GM18505 (cell line): ENCODE measurements at regions not wholly inside any gene's neighbourhood (a gene's known extent, or its start where the extent isn't known, plus 50 kb on each side); places are given as distances from the start of the nearest gene placed in this dataset.
"Not testable (repeated sequence)": the region's sequence is repeated elsewhere in the genome, so short reads cannot be mapped to it uniquely, and the experiment has no call there.

Experiments
- ATAC-seq: cut with Tn5 transposase; IDR thresholded peaks from one replicate; pipeline ENCODE4 v1.9.1; 2021; ENCODE audit not compliant: unreplicated experiment
- POLR2A ChIP-seq: IDR thresholded peaks from 4 replicates; pipeline ENCODE4 v1.6.1; 2011; ENCODE audit warnings: borderline replicate concordance; ENCODE audit not compliant: insufficient read depth, insufficient read length; ENCODE audit errors: extremely low read depth

DNA sequence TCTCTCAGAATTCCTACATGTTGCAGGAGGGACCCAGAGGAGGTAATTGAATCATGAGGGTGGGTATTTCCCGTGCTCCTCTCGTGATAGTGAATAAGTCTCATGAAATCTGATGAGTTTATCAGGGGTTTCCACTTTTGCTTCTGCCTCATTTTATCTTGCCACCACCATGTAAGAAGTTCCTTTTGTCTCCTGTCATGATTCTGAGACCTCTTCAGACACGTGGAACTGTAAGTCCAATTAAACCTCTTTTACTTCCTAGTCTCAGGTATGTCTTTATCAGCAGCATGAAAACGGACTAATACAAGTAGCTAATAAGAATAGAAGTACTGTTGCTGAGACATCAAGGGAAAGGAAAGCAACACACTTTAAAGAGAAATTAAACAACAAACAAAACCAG is 143.4 kb downstream of the CCDC71L start:
- no peak for ATAC-seq
- TF ChIP-seq POLR2A, result no peak

DNA sequence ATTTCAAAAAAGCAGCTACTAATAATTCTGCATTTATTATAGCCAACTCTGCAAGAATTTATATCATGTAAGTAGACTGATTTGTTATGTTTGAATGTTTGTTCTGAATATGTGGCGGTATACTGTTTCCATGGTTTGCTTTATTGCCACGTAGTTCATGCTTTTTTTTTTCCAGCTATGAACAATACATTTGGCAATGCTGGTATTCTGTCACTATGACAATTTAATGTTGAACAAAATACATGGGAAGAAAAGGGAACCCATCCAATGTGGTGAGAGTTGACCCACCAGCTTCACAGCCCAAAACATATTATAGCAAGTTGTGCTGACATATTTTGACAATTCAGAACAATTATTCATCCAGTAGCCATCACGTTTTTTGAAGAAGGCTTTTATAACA is 145.6 kb downstream of the CCDC71L start:
- no peak for ATAC-seq
- TF ChIP-seq POLR2A, result no peak

DNA sequence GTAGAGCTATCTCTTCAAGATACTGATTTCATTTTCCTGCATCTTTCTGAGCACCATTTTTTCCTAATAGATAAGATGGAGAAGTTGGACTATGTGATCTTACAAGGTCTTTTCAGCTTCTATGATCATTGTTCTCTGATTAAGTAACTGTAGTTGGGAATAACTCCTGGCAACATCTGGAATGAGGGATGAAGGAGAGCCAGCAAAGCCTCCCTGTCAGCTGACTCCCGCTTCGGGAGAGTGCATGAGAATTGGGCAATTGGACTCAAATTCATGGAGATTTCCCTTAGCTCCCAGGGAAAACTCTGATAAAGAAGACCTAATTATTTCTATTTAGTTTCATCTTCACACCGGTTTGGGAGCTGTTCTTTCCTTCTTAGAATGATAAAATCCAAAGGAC is 146.1 kb downstream of the CCDC71L start:
- no peak for ATAC-seq
- TF ChIP-seq POLR2A, result no peak

DNA sequence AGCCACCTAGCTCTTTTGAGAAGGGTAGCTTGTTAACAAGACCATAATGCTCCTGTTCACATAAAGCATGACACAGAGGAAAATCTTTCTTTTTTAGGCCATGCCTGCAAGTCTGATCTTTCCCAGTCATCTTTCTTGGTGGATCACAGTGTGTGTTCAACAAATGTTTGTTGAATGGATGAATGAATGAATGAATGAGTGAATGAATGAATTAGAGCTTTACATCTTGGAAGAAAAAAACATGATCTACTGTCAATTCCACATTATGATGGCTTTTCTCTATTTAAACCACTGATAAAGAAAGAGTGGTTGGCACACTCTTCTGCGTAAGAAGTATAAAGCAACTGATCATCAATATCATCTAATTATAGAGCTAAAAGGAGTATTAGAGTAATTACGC is 148.7 kb downstream of the CCDC71L start:
- ATAC-seq, result no peak
- no peak for TF ChIP-seq POLR2A

DNA sequence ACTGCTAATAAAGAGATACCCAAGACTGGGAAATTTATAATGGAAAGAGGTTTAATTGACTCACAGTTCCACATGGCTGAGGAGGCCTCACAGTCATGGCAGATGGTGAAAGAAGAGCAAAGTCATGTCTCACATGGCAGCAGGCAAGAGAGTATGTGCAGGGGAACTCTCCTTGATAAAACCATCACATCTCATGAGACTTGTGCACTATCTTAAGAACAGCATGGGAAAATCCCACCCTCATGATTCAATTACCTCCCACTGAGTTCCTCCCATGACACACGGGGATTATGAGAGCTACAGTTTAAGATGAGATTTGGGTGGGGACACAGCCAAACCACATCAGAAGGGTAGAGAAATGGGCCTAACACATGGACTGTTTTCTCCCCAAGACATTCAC is 156.3 kb downstream of the CCDC71L start:
- no peak for ATAC-seq
- no peak for TF ChIP-seq POLR2A

DNA sequence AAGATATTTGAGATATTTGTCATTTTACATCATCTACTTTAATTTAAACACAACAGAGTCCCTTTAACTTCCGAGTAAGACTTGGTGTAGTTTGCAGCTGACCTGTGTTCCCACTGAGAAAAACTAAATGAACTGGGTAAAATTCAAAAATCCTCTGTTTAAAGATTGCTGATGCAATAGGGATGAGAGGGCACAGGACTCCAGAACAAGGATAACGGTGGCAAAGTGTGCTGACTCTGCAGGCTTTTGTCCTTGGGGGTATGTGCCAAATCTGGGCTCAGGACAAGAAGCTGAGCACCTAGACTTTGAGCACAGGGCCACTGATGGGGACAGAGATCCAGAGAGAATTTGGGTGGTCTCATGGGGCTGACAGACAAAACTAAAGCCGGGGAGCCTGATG is 156.8 kb downstream of the CCDC71L start:
- TF ChIP-seq POLR2A, result no peak
- ATAC-seq, result no peak

DNA sequence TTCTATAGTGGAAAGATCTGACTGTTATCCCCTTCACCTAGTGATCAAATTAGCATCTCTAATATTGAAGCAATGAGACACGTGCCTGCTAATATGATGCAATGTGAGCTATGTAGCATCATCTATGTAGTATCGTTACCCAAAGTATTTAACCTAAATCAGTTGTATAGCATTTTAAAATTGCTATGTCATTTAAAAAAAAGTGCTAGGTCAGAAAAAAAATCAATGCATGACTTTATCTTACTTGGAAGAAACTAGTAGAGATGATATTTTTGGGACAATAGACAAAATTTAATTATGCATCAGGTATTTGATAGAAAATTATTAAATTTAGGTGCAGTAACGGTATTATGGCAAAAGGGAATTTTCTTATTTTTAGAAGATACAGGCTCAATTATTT is 157.3 kb downstream of the CCDC71L start:
- ATAC-seq, result no peak
- TF ChIP-seq POLR2A, result no peak

DNA sequence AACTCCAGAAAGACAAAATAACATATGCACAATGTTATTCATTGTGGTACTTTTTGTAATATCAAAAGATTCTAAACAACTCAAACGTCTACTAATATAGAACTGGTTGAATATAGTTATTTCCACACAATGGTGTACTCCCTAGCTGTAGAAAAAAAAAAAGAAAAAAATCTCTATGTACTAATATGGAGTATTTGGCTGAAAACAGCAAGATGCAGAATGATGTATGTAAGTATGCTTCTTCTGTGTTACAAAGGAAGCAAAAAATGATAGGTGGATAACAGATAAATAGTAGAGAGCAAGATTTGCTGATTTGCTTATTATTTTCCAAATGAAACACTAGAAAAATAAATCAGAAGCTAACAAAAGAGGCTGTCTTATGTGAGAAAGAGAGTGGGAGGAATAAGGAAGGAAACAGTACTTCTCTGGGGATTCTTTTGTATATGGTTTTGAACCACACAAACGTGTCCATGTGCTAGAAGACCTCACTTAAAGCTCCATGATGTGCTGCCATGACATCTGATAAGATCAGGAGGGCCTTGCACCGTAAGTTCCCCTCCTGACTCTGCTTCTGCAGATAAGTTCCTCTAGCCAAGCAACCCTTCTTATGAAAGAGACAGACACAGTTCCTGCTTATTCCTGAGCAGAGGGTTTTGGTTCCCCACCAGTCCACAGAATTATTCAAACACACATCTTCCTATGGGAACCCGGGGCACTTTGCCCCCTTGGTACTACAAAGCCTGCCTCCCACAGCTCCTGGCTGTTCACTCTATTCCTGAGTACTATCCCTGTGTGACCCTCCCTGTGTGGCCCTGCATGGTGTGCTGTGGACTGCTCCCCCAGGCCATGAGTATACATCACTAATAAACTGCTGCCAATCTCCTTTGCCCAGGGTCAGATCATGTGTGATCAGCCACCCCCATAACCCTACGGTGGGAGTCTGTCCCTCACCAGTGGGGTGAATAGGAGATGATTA is 159.1 kb downstream of the CCDC71L start:
- no peak for ATAC-seq
- no peak for TF ChIP-seq POLR2A

DNA sequence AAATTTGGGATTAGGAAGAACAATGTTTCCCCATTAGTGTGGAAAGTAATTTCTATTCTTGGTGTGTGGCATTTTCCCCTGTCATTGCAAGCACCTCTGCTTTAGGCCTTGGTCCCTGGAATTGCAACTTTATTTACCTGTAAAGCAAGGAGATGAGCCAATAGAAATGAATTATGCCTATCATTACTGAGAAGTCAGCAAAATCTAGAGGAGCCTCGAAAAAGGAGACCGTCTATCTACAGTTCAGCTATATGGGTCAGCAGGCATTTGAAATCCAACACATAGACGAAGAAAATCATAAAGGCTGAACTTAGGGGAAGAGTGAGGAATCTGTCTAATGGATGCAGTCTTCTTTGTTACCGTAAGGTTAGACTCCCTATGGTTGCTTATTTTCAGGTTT is 161.1 kb downstream of the CCDC71L start:
- no peak for TF ChIP-seq POLR2A
- ATAC-seq, result no peak

DNA sequence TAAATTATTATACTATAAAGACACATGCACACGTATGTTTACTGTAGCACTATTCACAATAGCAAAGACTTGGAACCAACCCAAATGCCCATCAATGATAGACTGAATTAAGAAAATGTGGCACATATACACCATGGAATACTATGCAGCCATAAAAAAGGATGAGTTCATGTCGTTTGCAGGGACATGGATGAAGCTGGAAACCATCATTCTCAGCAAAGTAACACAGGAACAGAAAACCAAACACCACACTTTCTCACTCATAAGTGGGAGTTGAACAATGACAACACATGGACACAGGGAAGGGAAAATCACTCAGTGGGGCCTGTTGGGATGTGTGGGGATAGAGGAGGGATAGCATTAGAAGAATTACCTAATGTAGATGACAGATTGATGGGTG is 163.0 kb downstream of the CCDC71L start:
- ATAC-seq, result not testable (repeated sequence)

DNA sequence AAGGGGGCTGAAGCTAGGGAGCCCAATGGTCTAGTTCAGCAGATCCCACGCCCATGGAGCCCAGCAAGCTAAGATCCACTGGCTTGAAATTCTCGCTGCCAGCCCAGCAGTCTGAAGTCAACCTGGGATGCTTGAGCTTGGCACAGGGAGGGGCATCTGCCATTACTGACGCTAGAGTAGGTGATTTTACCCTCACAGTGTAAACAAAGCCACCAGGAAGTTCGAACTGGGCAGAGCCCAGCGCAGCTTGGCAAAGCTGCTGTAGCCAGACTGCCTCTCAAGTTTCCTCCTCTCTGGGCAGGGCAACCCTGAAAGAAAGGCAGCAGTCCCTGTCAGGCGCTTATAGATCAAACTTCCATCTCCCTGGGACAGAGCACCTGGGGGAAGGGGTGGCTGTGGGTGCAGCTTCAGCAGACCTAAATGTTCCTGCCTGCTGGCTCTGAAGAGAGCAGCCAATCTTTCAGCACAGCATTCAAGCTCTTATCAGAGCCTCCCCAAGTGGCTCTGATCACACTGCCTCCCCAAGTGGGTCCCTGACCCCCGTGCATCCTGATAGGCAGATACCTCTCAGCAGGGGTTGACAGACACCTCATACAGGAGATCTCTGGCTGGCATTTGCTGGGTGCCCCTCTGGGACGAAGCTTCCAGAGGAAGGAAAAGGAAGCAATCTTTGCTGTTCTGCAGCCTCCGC is 167.8 kb downstream of the CCDC71L start:
- TF ChIP-seq POLR2A, result no peak
- ATAC-seq, result no peak

DNA sequence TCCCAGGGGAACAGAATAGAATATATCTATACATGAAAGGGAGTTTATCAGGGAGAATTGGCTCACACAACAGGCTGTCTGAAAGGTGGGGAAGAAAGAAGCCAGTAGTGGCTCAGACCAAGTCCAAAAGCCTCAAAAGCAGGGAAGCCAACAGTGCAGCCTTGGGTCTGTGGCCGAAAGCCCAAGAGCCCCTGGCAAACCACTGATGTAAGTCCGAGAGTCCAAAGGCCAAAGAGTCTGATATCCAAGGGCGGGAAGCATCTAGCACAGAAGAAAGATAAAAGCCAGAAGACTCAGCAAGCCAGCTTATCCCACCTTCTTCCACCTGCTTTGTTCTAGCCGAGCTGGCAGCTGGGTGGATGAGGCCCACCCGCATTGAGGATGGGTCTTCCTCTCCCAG is 172.5 kb downstream of the CCDC71L start:
- TF ChIP-seq POLR2A, result no peak
- no peak for ATAC-seq

DNA sequence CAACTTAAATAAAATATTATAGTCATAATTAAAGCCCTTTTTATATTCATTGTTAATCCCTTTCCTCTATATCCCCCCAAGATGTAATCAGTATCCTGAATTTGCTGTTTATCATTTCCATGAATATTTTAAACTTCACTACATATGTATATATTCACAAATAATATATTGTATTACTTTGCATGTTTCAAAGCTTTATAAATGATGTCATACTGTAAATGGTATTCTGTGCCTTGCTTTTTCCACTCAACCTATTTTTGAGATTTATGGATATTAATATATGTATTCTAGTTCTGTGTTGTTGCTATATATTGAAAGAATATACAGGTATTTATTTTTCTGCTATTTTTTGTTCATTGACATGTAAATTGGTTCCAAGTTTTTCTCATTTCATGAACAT is 173.1 kb downstream of the CCDC71L start:
- no peak for TF ChIP-seq POLR2A
- ATAC-seq, result no peak

DNA sequence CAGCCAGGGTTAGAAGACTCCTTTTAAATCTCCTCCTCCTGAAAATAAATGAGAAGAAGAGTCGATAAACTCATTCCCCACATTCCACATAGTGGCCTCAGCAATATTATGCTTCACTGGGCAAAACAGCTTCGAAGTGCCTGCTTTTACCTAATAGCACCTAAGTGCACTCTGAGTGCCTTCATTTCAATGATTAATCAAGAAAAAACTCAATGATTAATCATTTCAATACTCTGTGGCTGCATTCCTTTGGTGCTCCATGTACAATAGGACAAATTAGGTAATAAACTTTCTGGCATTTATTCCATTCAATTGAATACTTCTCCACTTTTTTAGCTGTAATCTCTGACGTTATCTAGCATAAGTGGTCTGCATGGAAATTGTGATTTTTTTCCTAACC is 174.6 kb downstream of the CCDC71L start:
- no peak for ATAC-seq
- TF ChIP-seq POLR2A, result no peak
